Uterus (tissue), 2 donors: ENCODE measurements at regions not wholly inside any gene's neighbourhood (a gene's known extent, or its start where the extent isn't known, plus 50 kb on each side); places are given as distances from the start of the nearest gene placed in this dataset.

ENCODE experiments used
- CTCF ChIP-seq, 4 experiments: fragments of 200-600 bp in 2 of 4; fragments of 450-650 bp in 2 of 4; sonication (generic) in 2 of 4; IDR thresholded peaks; one replicate each; pipeline ENCODE4 v1.5.1; 2016 to 2019; ENCODE audit warnings: antibody characterized with exemption in 4 of 4, mild to moderate bottlenecking in 2 of 4, moderate library complexity in 1 of 4
- POLR2A ChIP-seq, 2 donors: fragments of 450-650 bp; IDR thresholded peaks; one replicate each; pipeline ENCODE4 v1.6.1; 2016; ENCODE audit warnings: antibody characterized with exemption in 2 of 2, mild to moderate bottlenecking in 1 of 2, moderate library complexity in 1 of 2

- no peak for TF ChIP-seq CTCF (IDR thresholded peaks at IDR 0.05)
- no peak for TF ChIP-seq POLR2A (IDR thresholded peaks at IDR 0.05)
Observed at GRCh38 chr1:227465256-227465655, 98.1 kb upstream of the ZNF678 start.
